Lower lobe of right lung (tissue), 2 donors: ENCODE measurements at regions not wholly inside any gene's neighbourhood (a gene's known extent, or its start where the extent isn't known, plus 50 kb on each side); places are given as distances from the start of the nearest gene placed in this dataset.
"Not testable (repeated sequence)": the region's sequence is repeated elsewhere in the genome, so short reads cannot be mapped to it uniquely, and the experiment has no call there.

ENCODE experiments used
- ATAC-seq, 2 donors: fragments of 200-7000 bp; cut with Tn5 transposase; one replicate each; pipeline ENCODE4 v1.9.1; 2020 to 2022; ENCODE audit warnings: mild to moderate bottlenecking in 2 of 2, moderate library complexity in 2 of 2
- DNase-seq: peaks from one replicate; pipeline ENCODE4 v3.0.0-alpha.2; 2020
- H3K27ac ChIP-seq: fragments of 200-600 bp; one replicate; pipeline ENCODE4 v1.8.0; 2022
- H3K27me3 ChIP-seq: fragments of 200-600 bp; one replicate; pipeline ENCODE4 v1.8.0; 2022; ENCODE audit warnings: low read depth
- H3K36me3 ChIP-seq: fragments of 200-600 bp; one replicate; pipeline ENCODE4 v1.8.0; 2022; ENCODE audit warnings: mild to moderate bottlenecking
- H3K4me1 ChIP-seq: fragments of 200-600 bp; one replicate; pipeline ENCODE4 v1.8.0; 2022
- H3K4me3 ChIP-seq: fragments of 200-600 bp; one replicate; pipeline ENCODE4 v1.8.0; 2022; ENCODE audit warnings: mild to moderate bottlenecking
- H3K9me3 ChIP-seq: fragments of 200-600 bp; one replicate; pipeline ENCODE4 v1.8.0; 2022
- intact Hi-C: fragments of 100-400 bp; cut with DNase I; formaldehyde crosslinking; loops from one replicate; pipeline ENCODE4 v1.11.0; 2022
- TF ChIP-seq, protein P1 (sequence below): fragments of 200-600 bp; IDR thresholded peaks from one replicate; pipeline ENCODE4 v1.8.0; 2022; ENCODE audit warnings: antibody characterized with exemption, mild to moderate bottlenecking
- donor health status: DM: no; HTN: yes; CAD: no; lungs with severe emphysema.

GRCh38 chr14:29982171-29982570, 54.5 kb upstream of the PRKD1 start:
- ATAC-seq (no peak), DNase-seq (no peak)
- H3K36me3 ChIP-seq: no peaks in the 10 kb centered on the region
- no peaks in the 10 kb centered on the region for H3K4me1 ChIP-seq
- TF ChIP-seq, protein P1, sequence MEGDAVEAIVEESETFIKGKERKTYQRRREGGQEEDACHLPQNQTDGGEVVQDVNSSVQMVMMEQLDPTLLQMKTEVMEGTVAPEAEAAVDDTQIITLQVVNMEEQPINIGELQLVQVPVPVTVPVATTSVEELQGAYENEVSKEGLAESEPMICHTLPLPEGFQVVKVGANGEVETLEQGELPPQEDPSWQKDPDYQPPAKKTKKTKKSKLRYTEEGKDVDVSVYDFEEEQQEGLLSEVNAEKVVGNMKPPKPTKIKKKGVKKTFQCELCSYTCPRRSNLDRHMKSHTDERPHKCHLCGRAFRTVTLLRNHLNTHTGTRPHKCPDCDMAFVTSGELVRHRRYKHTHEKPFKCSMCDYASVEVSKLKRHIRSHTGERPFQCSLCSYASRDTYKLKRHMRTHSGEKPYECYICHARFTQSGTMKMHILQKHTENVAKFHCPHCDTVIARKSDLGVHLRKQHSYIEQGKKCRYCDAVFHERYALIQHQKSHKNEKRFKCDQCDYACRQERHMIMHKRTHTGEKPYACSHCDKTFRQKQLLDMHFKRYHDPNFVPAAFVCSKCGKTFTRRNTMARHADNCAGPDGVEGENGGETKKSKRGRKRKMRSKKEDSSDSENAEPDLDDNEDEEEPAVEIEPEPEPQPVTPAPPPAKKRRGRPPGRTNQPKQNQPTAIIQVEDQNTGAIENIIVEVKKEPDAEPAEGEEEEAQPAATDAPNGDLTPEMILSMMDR: no peak
- no peak overlapping the region for H3K27ac ChIP-seq
- no peak overlapping the region for H3K4me3 ChIP-seq
- intact Hi-C loops: no loop called here
- H3K27me3 ChIP-seq: no peaks in the 10 kb centered on the region
- no peaks in the 10 kb centered on the region for H3K9me3 ChIP-seq

DNA sequence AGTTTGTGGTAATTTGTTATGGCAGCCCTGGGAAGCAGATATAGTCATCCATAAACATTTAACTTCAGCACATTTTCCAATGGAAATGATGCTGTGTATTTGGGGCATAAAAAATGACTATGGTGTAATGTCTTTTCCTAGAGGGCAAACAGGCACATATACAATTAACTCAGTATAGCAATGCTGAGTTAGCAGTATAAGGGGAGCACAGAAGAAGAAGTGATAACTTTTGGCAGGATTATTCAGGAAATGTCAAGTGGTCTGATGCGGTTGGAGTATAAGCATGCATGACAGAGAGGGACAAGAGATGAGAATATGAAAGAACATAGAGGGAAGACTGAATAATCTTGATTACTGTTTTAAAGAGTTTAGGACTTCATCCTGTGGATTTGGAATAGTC, 55.3 kb upstream of the PRKD1 start:
- no peak for DNase-seq
- Histone ChIP-seq H3K4me1 (no peaks in the 10 kb centered on the region), H3K4me3 (no peak overlapping the region), H3K36me3 (no peaks in the 10 kb centered on the region), H3K27me3 (no peaks in the 10 kb centered on the region), H3K9me3 (no peaks in the 10 kb centered on the region), H3K27ac (no peak overlapping the region)
- intact Hi-C loops: no loop called here
- TF ChIP-seq, protein P1: no peak
- ATAC-seq: no peak

- ATAC-seq, H3K9me3 ChIP-seq, H3K4me1 ChIP-seq, DNase-seq, intact Hi-C loops, H3K27ac ChIP-seq, H3K36me3 ChIP-seq, H3K4me3 ChIP-seq, H3K27me3 ChIP-seq: not testable (repeated sequence)
These were observed 62.8 kb upstream of the PRKD1 start for GRCh38 chr14:29990344-29990857.

DNA sequence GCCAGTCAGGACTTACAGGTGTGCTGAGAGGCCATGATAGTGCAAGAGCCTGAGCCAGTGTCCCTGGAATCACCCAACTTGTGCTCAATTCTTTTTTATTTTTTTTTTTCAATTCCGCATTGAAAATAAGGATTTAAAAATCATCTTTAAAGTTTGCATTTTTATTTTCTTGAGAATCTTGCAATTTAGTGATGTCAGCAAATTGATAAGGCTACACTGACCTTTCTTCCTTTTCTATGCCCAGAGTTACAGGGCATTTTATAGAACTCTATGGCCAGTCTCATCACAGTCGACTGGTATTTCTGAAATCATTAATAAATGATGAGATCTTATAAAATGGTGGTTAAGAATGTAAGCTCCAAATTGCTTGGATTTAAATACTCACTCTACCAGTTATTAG, 63.3 kb upstream of the PRKD1 start:
- H3K9me3 ChIP-seq: no peaks in the 10 kb centered on the region
- TF ChIP-seq, protein P1: no peak
- intact Hi-C loops: no loop called here

DNA sequence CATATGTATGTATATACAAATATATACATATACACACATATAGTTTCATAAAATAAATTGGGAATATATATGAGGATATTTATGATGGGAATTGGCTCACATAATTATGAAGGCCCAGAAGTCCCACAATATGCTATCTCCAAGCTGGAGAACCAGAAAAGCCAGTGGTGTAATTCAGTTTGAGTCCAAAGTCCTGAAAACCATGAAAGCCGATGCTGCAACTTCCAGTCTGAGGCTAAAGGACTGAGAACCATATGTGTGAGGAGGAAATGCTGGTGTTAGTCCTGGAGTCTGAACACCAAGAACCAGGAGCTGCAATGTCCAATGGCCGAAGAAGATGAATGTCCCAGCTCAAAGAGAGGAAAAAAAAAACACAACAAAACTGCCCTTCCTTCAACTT, 65.5 kb upstream of the PRKD1 start:
- intact Hi-C loops: no loop called here
- Histone ChIP-seq H3K4me1 (no peaks in the 10 kb centered on the region), H3K27ac (no peak overlapping the region), H3K4me3 (no peak overlapping the region), H3K9me3 (no peaks in the 10 kb centered on the region), H3K36me3 (no peaks in the 10 kb centered on the region), H3K27me3 (no peaks in the 10 kb centered on the region)
- TF ChIP-seq, protein P1: no peak
- ATAC-seq (no peak), DNase-seq (no peak)

More for the DNA sequence above, 63.3 kb upstream of the PRKD1 start:
- Histone ChIP-seq H3K4me1 (no peaks in the 10 kb centered on the region), H3K36me3 (no peaks in the 10 kb centered on the region), H3K4me3 (no peak overlapping the region), H3K27ac (no peak overlapping the region), H3K27me3 (no peaks in the 10 kb centered on the region)
- ATAC-seq: no peak
- DNase-seq: no peak

DNA sequence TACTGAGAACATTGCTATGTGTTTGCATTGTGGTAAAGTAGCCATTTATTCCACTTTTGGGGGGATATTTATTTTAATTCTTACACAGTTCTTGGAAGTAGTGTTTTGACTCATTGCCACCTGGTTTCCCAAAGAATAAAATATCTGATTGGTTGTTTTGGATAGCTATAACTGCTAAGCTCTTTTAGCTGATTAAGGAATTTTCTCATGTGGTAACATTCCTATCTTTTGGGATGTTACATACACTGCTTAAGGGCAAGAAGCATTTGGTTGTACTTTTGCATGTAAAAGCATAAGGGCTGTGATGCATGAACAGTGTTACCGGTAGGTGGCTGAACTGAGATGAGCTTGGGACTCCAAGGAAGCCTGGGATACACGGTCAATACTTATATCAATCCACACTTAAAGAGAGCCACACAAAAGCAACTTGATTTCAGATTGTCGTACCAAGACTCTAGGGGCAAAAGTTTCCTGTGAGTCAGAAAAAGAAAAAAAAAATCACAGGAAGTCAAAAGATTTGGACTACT, 71.4 kb upstream of the PRKD1 start:
- Histone ChIP-seq H3K9me3 (no peaks in the 10 kb centered on the region), H3K36me3 (no peaks in the 10 kb centered on the region), H3K27ac (no peak overlapping the region), H3K27me3 (no peaks in the 10 kb centered on the region), H3K4me3 (no peak overlapping the region), H3K4me1 (no peaks in the 10 kb centered on the region)
- TF ChIP-seq, protein P1: no peak
- DNase-seq (no peak), ATAC-seq (no peak)
- intact Hi-C loops: no loop called here
